ENCODE measurements at regions not wholly inside any gene's neighbourhood (a gene's known extent, or its start where the extent isn't known, plus 50 kb on each side); places are given as distances from the start of the nearest gene placed in this dataset.

GRCh38 chrX:150165776-150166610 is 197.1 kb upstream of the MAMLD1 start:
- CTCF ChIA-PET (ENCODE audit: low intra/inter-chr PET ratio) = no interaction called here
- no peak overlapping the region for H3K4me2 ChIP-seq (ENCODE audit: insufficient read depth, low read length)
- H2AFZ ChIP-seq (ENCODE audit: low read depth, low read length) = no peak overlapping the region
- DNase-seq (ENCODE audit: extremely low read depth in 1 of 4, low spot score in 3 of 4) = no peak
- H3K27me3 ChIP-seq (ENCODE audit: control insufficient read depth in 2 of 2, insufficient read depth in 2 of 2, low read length in 2 of 2) = no peaks in the 10 kb centered on the region
- POLR2A ChIA-PET = no interaction called here
- H3K79me2 ChIP-seq (ENCODE audit: control insufficient read depth, insufficient read depth, low read length) = no peaks in the 10 kb centered on the region
- no peak for FAIRE-seq
- intact Hi-C loops (cut with micrococcal nuclease) = no loop called here
- BruUV-seq (replicated peaks) = no TSS peak
- no peaks in the 10 kb centered on the region for H3K36me3 ChIP-seq (ENCODE audit: control insufficient read depth, insufficient read depth, low read length)
- ATAC-seq = no peak
- in situ Hi-C loops (cut with MboI) = no loop called here
- 0% methylated on average over 3 of the region's 6 CpGs for WGBS (ENCODE audit: insufficient coverage, low coverage, missing lambda C conversion rate)
- H4K20me1 ChIP-seq (replicated peaks; ENCODE audit: control insufficient read depth, insufficient read depth, low read length) = no peaks in the 10 kb centered on the region
- H3K27ac ChIP-seq (ENCODE audit: extremely low read depth, low read depth, low read length) = no peak overlapping the region
- no peaks in the 10 kb centered on the region for H3K4me1 ChIP-seq (replicated peaks in 1 of 2; ENCODE audit: control insufficient read depth in 2 of 2, insufficient read depth in 2 of 2, low read length in 2 of 2)
- H3K9ac ChIP-seq (ENCODE audit: insufficient read depth in 1 of 2, low read depth in 2 of 2, low read length in 2 of 2) = no peak overlapping the region
- H3K4me3 ChIP-seq = no peak overlapping the region
- H3K9me3 ChIP-seq (replicated peaks; ENCODE audit: control insufficient read depth, insufficient read depth, low read depth, low read length) = no peaks in the 10 kb centered on the region
- no peaks in the 10 kb centered on the region for H3K9me1 ChIP-seq (ENCODE audit: control insufficient read depth, insufficient read depth, low read length)
- TF ChIP-seq USF2 (CRISPR knock-in tag; IDR thresholded peaks at IDR 0.05) (no peak), TAF1 (IDR thresholded peaks at IDR 0.05; ENCODE audit: control insufficient read depth, extremely low read depth, insufficient read depth, low read length, severe bottlenecking) (no peak), ZNF311 (CRISPR knock-in tag; IDR thresholded peaks at IDR 0.05) (no peak), FOXJ3 (CRISPR knock-in tag; IDR thresholded peaks at IDR 0.05) (no peak), ARID2 (IDR thresholded peaks at IDR 0.05) (no peak), XRCC5 (IDR thresholded peaks at IDR 0.05; ENCODE audit: low read depth, low read length) (no peak), AFF1 (IDR thresholded peaks at IDR 0.05; ENCODE audit: low read depth in 1 of 2, partially characterized antibody in 2 of 2) (no peak), TCF3 (CRISPR knock-in tag; IDR thresholded peaks at IDR 0.05) (no peak)

All from K562 (cell line).